Mesendoderm (in vitro differentiated cells): ENCODE measurements at regions not wholly inside any gene's neighbourhood (a gene's known extent, or its start where the extent isn't known, plus 50 kb on each side); places are given as distances from the start of the nearest gene placed in this dataset.
"Not testable (repeated sequence)": the region's sequence is repeated elsewhere in the genome, so short reads cannot be mapped to it uniquely, and the experiment has no call there.

Source experiments
- DNase-seq: peaks from one replicate; pipeline ENCODE4 v3.0.0; 2013
- H2AK5ac ChIP-seq: 2 replicates; pipeline ENCODE4 v1.6.1; 2013; ENCODE audit warnings: low read length, inconsistent platforms
- H2BK120ac ChIP-seq: 2 replicates; pipeline ENCODE4 v1.6.1; 2013; ENCODE audit warnings: low read depth, mild to moderate bottlenecking, low read length, moderate library complexity, mixed read lengths
- H2BK15ac ChIP-seq: replicated peaks from 2 replicates; pipeline ENCODE4 v1.6.1; 2013; ENCODE audit warnings: low read depth, mild to moderate bottlenecking, moderate library complexity
- H2BK5ac ChIP-seq: 2 replicates; pipeline ENCODE4 v1.6.1; 2013; ENCODE audit warnings: low read length, inconsistent platforms
- H3K18ac ChIP-seq: 2 replicates; pipeline ENCODE4 v1.6.1; 2013; ENCODE audit warnings: mild to moderate bottlenecking, low read length, mixed read lengths
- H3K23ac ChIP-seq: one replicate; pipeline ENCODE4 v1.6.1; 2013; ENCODE audit warnings: low read length
- H3K27ac ChIP-seq: 2 replicates; pipeline ENCODE4 v1.5.1; 2013; ENCODE audit warnings: low read depth, mild to moderate bottlenecking, inconsistent platforms, low read length, moderate library complexity
- H3K27me3 ChIP-seq: 2 replicates; pipeline ENCODE4 v1.6.1; 2013; ENCODE audit warnings: low read length, control low read depth, mild to moderate bottlenecking, inconsistent platforms; ENCODE audit not compliant: insufficient read depth, poor library complexity
- H3K36me3 ChIP-seq: 2 replicates; pipeline ENCODE4 v1.6.1; 2013; ENCODE audit warnings: low read length, inconsistent platforms; ENCODE audit not compliant: control insufficient read depth, insufficient read depth
- H3K4ac ChIP-seq: one replicate; pipeline ENCODE4 v1.6.1; 2013; ENCODE audit warnings: low read depth, mild to moderate bottlenecking, low read length, moderate library complexity
- H3K4me1 ChIP-seq: 2 replicates; pipeline ENCODE4 v1.6.1; 2013; ENCODE audit warnings: low read depth, low read length, inconsistent platforms; ENCODE audit not compliant: control insufficient read depth
- H3K4me2 ChIP-seq: 2 replicates; pipeline ENCODE4 v1.6.1; 2013; ENCODE audit warnings: low read length
- H3K4me3 ChIP-seq: 2 replicates; pipeline ENCODE4 v1.5.1; 2013; ENCODE audit warnings: mild to moderate bottlenecking, low read length
- H3K56ac ChIP-seq: one replicate; pipeline ENCODE4 v1.6.1; 2013; ENCODE audit warnings: low read length
- H3K79me1 ChIP-seq: 2 replicates; pipeline ENCODE4 v1.6.1; 2013; ENCODE audit warnings: low read length, inconsistent platforms
- H3K79me2 ChIP-seq: 2 replicates; pipeline ENCODE4 v1.6.1; 2013; ENCODE audit warnings: mild to moderate bottlenecking, low read length; ENCODE audit not compliant: control insufficient read depth, insufficient read depth
- H3K9ac ChIP-seq: 2 replicates; pipeline ENCODE4 v1.6.1; 2013; ENCODE audit warnings: low read length, inconsistent platforms
- H4K5ac ChIP-seq: one replicate; pipeline ENCODE4 v1.6.1; 2013; ENCODE audit warnings: low read length
- H4K8ac ChIP-seq: one replicate; pipeline ENCODE4 v1.6.1; 2013; ENCODE audit warnings: low read depth, mild to moderate bottlenecking, control low read depth, low read length, moderate library complexity
- WGBS: extraction: QIAGEN DNeasy Blood & Tissue Kit; methylation state at CpG from one replicate; pipeline ENCODE4 v1.1.7; 2013; ENCODE audit warnings: low lambda C conversion rate, missing lambda C conversion rate; ENCODE audit not compliant: insufficient coverage; ENCODE audit errors: extremely low coverage; 5-methylcytosine and 5-hydroxymethylcytosine counted together

DNA sequence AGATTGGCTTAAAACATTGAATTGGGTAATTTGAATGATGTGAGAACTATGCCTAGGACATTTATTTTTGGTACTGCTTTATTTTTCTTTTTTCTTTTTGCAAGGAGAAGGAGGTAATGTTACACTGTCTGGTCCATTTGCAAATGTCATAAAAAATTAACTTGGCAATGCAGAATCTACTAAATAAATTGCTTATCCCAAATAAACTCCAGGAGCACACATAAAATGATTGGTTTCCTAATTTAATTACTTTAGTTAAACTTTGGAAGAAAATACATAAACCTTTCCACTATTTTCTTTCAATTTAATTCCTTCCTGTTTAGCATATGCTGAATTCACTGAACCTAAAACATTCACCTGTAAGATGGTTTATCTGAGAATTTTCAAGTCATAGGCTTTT, 238.4 kb upstream of the ETAA1 start:
- Histone ChIP-seq H3K36me3 (no peaks in the 10 kb centered on the region), H3K23ac (no peak overlapping the region), H2BK120ac (no peak overlapping the region), H3K4me2 (no peak overlapping the region), H3K9ac (no peak overlapping the region), H4K8ac (no peak overlapping the region), H3K4me3 (no peak overlapping the region), H3K27ac (no peak overlapping the region), H2AK5ac (no peak overlapping the region), H3K56ac (no peak overlapping the region), H4K5ac (no peak overlapping the region), H3K79me2 (no peaks in the 10 kb centered on the region), H3K4ac (no peak overlapping the region), H3K27me3 (no peaks in the 10 kb centered on the region), H2BK15ac (no peak overlapping the region), H2BK5ac (no peak overlapping the region), H3K79me1 (no peaks in the 10 kb centered on the region), H3K4me1 (no peaks in the 10 kb centered on the region), H3K18ac (no peak overlapping the region)
- DNase-seq, result no peak

DNA sequence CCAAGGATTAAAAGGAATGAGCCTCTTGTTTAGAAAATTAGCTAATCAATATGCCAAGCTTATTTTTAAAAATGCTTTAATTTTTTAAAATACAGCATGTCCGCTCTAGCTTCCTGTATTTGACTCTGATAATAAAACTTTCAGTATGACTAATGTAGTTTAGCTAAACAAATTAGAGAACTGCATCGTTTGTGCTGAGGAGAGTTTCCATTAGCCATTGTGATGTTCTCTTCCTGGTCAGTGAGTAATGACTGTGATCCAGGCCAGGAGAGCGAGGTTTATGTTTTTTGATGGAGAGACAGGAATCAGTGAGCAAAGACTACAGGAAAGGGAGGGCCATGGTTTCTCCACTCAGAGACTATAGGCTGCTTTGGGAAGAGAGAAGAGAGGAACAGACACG, 237.2 kb upstream of the ETAA1 start:
- no peaks in the 10 kb centered on the region for H3K36me3 ChIP-seq
- DNase-seq, result no peak
- H2BK15ac ChIP-seq, result no peak overlapping the region
- H3K18ac ChIP-seq, result no peak overlapping the region
- H4K5ac ChIP-seq, result no peak overlapping the region
- H3K4me2 ChIP-seq, result no peak overlapping the region
- no peak overlapping the region for H3K9ac ChIP-seq
- H4K8ac ChIP-seq, result no peak overlapping the region
- H3K4me1 ChIP-seq, result no peaks in the 10 kb centered on the region
- no peak overlapping the region for H3K27ac ChIP-seq
- H3K79me2 ChIP-seq, result no peaks in the 10 kb centered on the region
- no peak overlapping the region for H3K4ac ChIP-seq
- H3K23ac ChIP-seq, result no peak overlapping the region
- H2BK120ac ChIP-seq, result no peak overlapping the region
- WGBS, result no CpG with 5 or more reads among the region's 4 CpGs
- H3K56ac ChIP-seq, result no peak overlapping the region
- no peaks in the 10 kb centered on the region for H3K79me1 ChIP-seq
- no peak overlapping the region for H3K4me3 ChIP-seq
- no peaks in the 10 kb centered on the region for H3K27me3 ChIP-seq
- H2BK5ac ChIP-seq, result no peak overlapping the region
- H2AK5ac ChIP-seq, result no peak overlapping the region

DNA sequence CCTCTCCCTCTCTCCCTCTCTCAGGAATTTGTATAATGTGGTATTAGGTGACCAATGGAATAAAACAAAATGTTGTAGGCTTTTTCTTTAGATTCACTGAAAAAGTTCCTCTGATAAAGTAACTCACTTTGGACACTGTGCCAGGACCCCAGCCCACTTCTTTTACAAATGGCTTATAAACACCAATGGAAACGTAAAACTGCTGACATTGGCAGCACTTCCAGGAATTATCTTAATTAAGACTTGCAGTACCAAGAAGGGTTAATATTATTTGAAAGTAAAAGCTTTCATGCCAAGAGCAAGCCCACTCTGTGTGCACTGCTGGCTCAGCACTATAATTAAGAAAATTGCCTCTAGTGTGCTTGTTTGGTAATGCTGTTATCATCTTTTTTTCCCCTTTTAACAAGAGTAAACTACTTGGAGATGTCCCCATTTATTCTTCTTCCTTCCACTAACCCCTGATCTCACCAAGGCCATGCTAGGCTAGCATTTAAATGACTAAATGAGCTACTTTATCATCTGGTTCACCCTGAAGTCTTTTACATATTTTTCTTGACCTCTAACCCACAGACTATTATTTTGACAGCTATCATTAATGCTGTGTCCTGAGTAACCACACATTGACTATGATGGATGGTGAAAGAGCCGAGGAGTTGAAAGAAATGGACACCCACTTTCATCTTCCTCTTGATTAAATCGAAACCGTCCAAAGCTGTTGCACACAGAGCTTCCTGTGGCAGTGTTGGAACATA, 232.2 kb upstream of the ETAA1 start:
- no peaks in the 10 kb centered on the region for H3K79me2 ChIP-seq

DNA sequence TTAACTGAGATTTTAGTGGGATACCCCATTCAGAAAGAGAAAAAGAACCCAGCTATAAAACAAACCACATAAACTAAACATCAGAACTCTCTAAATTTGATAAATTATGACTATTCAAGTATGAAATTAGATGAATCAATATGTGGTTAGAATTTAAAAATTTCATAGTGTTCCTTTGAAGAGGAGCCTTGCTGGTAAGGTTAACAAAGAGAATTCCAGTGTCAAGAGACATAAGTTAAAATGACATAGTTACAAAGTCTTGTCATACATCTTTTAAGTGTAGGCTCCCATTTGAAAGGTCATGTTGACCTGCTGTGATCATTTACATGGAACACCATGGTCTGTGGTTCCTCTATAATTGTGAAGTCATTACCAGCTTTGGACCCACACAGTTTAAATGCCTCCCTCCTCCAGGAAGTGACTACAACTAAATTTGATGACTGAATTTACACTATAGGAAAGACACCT, 231.6 kb upstream of the ETAA1 start:
- H3K23ac ChIP-seq, result no peak overlapping the region
- no peak overlapping the region for H3K18ac ChIP-seq
- H3K56ac ChIP-seq, result no peak overlapping the region
- DNase-seq, result no peak
- no peak overlapping the region for H2BK120ac ChIP-seq
- H2BK5ac ChIP-seq, result no peak overlapping the region
- H2AK5ac ChIP-seq, result no peak overlapping the region
- H3K4ac ChIP-seq, result no peak overlapping the region
- no peaks in the 10 kb centered on the region for H3K79me2 ChIP-seq
- no peak overlapping the region for H4K5ac ChIP-seq
- no peaks in the 10 kb centered on the region for H3K79me1 ChIP-seq
- H3K9ac ChIP-seq, result no peak overlapping the region
- no peaks in the 10 kb centered on the region for H3K27me3 ChIP-seq
- H3K4me3 ChIP-seq, result no peak overlapping the region
- H3K4me1 ChIP-seq, result no peaks in the 10 kb centered on the region
- H3K4me2 ChIP-seq, result no peak overlapping the region
- H4K8ac ChIP-seq, result no peak overlapping the region
- no peak overlapping the region for H2BK15ac ChIP-seq
- no peak overlapping the region for H3K27ac ChIP-seq
- H3K36me3 ChIP-seq, result no peaks in the 10 kb centered on the region

More for the DNA sequence above, 232.2 kb upstream of the ETAA1 start:
- no peak overlapping the region for H3K56ac ChIP-seq
- no peaks in the 10 kb centered on the region for H3K27me3 ChIP-seq
- H2BK5ac ChIP-seq, result no peak overlapping the region
- H4K8ac ChIP-seq, result no peak overlapping the region
- no peak overlapping the region for H3K23ac ChIP-seq
- H3K4me1 ChIP-seq, result no peaks in the 10 kb centered on the region
- H3K18ac ChIP-seq, result no peak overlapping the region
- no peak overlapping the region for H3K4me3 ChIP-seq
- no peak overlapping the region for H3K4ac ChIP-seq
- H2BK15ac ChIP-seq, result no peak overlapping the region
- H3K27ac ChIP-seq, result no peak overlapping the region
- H3K9ac ChIP-seq, result no peak overlapping the region
- DNase-seq, result no peak
- H4K5ac ChIP-seq, result no peak overlapping the region
- H3K4me2 ChIP-seq, result no peak overlapping the region
- no peak overlapping the region for H2AK5ac ChIP-seq
- no peaks in the 10 kb centered on the region for H3K79me1 ChIP-seq
- no CpG with 5 or more reads among the region's 4 CpGs for WGBS
- no peak overlapping the region for H2BK120ac ChIP-seq
- no peaks in the 10 kb centered on the region for H3K36me3 ChIP-seq

DNA sequence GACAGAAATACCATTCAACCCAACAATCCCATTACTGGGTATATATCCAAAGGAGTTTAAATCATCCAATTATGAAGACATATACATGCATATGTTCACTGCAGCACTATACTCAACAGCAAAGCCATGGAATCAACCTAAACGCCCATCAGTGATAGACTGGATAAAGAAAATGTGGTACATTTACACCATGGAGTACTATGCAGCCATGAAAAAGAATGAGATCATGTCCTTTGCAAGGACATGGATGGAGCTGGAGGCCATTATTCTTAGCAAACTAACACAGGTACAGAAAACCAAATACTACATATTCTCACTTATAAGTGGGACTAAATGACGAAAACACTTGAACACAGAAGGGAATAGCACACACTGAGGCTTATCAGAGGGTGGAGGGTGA, 230.6 kb upstream of the ETAA1 start:
- not testable (repeated sequence) for H3K36me3 ChIP-seq, H3K9ac ChIP-seq, H3K27me3 ChIP-seq, H3K27ac ChIP-seq, H3K79me1 ChIP-seq, H2BK120ac ChIP-seq, DNase-seq, H3K56ac ChIP-seq, H3K23ac ChIP-seq, H4K8ac ChIP-seq, H4K5ac ChIP-seq, H3K4me1 ChIP-seq, H2BK5ac ChIP-seq, H3K4me2 ChIP-seq, H3K4me3 ChIP-seq, H3K79me2 ChIP-seq, H3K4ac ChIP-seq, H2BK15ac ChIP-seq, H2AK5ac ChIP-seq, H3K18ac ChIP-seq
- no CpG with 5 or more reads among the region's 2 CpGs for WGBS
